WI38 (cell line): ENCODE measurements at regions not wholly inside any gene's neighbourhood (a gene's known extent, or its start where the extent isn't known, plus 50 kb on each side); places are given as distances from the start of the nearest gene placed in this dataset.

Source experiments
- H3K4me3 ChIP-seq: 2 replicates; pipeline ENCODE4 v1.5.1; 2011; ENCODE audit warnings: low read depth, mild to moderate bottlenecking, control low read depth, low read length
- CTCF ChIP-seq: IDR thresholded peaks from 2 replicates; pipeline ENCODE4 v1.5.1; 2012; ENCODE audit warnings: low read depth, mild to moderate bottlenecking, control low read depth, low read length

DNA sequence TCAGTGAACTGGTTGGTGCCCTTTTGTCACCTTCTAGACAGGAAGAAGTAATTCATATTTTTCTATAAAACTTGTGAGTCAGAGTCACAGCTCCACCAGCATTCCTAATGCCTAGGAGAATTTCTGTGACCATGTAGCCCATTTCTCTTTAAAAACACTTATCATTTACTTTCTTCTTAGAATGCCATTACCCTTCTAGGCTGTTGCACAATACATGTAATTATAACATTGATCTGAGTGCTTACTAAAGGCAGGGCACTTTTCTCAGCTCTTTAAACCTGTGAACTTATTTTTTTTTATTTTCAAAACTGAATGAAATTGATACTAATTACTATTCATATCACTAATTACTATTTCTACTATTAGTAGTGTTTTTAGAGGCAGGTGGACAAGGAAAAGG lies 373.7 kb downstream of the TLE4 start:
- TF ChIP-seq CTCF, result no peak
- H3K4me3 ChIP-seq, result no peak overlapping the region

DNA sequence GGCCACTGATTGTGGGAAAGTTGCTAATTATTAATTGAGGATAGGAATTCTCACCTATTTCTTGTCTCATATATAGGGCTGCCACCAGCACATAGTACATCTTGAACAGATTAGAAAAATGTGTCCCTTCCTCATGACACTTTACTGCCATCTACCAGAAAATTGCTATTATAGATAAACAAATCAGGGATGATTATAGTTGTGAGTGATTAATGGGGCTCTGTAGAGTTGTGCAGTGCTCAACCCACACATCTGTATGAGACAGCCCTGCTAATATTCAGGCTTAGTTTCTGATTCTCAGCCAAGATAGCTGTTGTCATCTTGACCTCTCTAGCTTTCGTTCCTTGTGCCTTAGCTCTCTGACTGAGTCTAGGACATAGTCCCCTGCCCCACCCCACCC lies 373.3 kb downstream of the TLE4 start:
- no peak for TF ChIP-seq CTCF
- H3K4me3 ChIP-seq, result no peak overlapping the region

- no peak overlapping the region for H3K4me3 ChIP-seq
- no peak for TF ChIP-seq CTCF
Observed at GRCh38 chr9:79940919-79941318, 369.2 kb downstream of the TLE4 start.

- TF ChIP-seq CTCF, result no peak
- H3K4me3 ChIP-seq, result no peak overlapping the region
Observed at GRCh38 chr9:79939819-79940218, 368.1 kb downstream of the TLE4 start.

DNA sequence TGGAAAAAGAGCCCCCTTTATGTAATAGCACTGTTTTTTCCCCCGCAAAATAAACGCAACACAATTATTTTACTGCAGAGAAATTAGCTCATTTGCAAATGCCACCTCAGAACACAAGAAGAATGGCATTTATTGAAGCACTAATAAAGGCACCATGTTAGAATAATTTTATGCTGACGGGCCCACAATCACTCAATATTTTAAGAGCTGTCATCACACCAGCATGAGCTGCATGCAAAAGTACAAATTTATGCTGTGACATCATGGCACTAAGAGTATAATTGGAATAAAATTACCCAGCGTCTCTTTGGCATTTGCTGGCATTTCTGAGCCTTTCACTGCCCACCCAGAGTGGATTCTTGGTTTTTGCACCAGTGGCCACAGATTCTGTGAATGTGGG lies 364.6 kb downstream of the TLE4 start:
- TF ChIP-seq CTCF, result no peak
- H3K4me3 ChIP-seq, result no peak overlapping the region

GRCh38 chr9:79929285-79929684 lies 357.5 kb downstream of the TLE4 start:
- no peak for TF ChIP-seq CTCF
- H3K4me3 ChIP-seq, result no peak overlapping the region

GRCh38 chr9:79928661-79929223 lies 357.0 kb downstream of the TLE4 start:
- H3K4me3 ChIP-seq, result no peak overlapping the region
- TF ChIP-seq CTCF, result no peak
